ENCODE measurements at regions not wholly inside any gene's neighbourhood (a gene's known extent, or its start where the extent isn't known, plus 50 kb on each side); places are given as distances from the start of the nearest gene placed in this dataset.

DNA sequence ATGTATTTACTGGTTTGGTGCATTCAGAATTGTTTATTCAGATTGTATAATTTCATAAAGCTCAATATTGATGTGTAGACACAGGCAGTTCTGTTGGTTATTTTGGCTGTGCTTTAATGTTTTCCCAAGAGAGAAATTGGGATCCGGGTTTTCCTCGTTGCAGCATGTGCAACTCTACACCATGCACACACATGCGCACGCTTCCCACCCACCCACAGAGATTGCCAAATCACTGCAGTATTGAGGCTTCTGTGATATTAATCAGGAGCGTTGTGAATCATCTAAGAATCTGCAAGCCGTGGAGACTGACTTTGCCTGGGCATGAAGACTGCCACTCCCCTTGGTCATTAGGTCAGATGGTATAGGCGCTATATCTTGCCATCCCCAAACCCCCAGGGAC lies 571.5 kb downstream of the SLC4A3 start:
- DNase-seq (ENCODE audit: low spot score in 2 of 2), result no peak

DNA sequence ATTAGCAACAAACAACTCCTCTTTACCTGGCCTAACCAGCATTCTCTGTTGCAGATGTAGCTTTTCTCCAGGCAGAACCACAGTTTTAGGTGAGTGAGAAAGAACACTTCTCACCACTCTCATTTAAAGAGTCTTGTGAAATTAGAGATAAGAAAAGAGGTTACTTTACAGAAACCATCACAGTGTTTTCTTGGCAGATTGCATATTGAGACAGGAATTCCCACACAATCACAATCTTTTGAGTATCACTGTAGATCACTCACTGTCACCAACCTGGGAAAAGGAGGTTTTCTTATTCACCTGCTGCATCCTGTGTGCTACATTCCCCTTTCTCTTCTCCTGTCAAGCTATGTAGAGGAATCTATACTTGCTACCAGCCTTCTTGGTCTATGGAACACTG lies 574.6 kb downstream of the SLC4A3 start:
- H3K36me3 ChIP-seq, result no peaks in the 10 kb centered on the region
- no peak overlapping the region for H3K4me3 ChIP-seq
- TF ChIP-seq, protein P1, sequence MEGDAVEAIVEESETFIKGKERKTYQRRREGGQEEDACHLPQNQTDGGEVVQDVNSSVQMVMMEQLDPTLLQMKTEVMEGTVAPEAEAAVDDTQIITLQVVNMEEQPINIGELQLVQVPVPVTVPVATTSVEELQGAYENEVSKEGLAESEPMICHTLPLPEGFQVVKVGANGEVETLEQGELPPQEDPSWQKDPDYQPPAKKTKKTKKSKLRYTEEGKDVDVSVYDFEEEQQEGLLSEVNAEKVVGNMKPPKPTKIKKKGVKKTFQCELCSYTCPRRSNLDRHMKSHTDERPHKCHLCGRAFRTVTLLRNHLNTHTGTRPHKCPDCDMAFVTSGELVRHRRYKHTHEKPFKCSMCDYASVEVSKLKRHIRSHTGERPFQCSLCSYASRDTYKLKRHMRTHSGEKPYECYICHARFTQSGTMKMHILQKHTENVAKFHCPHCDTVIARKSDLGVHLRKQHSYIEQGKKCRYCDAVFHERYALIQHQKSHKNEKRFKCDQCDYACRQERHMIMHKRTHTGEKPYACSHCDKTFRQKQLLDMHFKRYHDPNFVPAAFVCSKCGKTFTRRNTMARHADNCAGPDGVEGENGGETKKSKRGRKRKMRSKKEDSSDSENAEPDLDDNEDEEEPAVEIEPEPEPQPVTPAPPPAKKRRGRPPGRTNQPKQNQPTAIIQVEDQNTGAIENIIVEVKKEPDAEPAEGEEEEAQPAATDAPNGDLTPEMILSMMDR (IDR thresholded peaks at IDR 0.05), result no peak
- H3K4me1 ChIP-seq, result peaks cover 0 to 2% of the 10 kb centered on the region in 2 donors
- no peak overlapping the region for H3K27ac ChIP-seq
- no peaks in the 10 kb centered on the region for H3K9me3 ChIP-seq
- H3K27me3 ChIP-seq, result no peaks in the 10 kb centered on the region
- no peak for DNase-seq (ENCODE audit: low spot score in 2 of 2)
- intact Hi-C loops (cut with DNase I), result no loop called here

More for the DNA sequence above, 571.5 kb downstream of the SLC4A3 start:
- Histone ChIP-seq H3K27me3 (no peaks in the 10 kb centered on the region), H3K27ac (no peak overlapping the region), H3K4me1 (peaks cover 0 to 2% of the 10 kb centered on the region in 2 donors), H3K9me3 (no peaks in the 10 kb centered on the region), H3K4me3 (no peak overlapping the region), H3K36me3 (no peaks in the 10 kb centered on the region)
- intact Hi-C loops (cut with DNase I), result no loop called here
- TF ChIP-seq, protein P1 (IDR thresholded peaks at IDR 0.05), result no peak

DNA sequence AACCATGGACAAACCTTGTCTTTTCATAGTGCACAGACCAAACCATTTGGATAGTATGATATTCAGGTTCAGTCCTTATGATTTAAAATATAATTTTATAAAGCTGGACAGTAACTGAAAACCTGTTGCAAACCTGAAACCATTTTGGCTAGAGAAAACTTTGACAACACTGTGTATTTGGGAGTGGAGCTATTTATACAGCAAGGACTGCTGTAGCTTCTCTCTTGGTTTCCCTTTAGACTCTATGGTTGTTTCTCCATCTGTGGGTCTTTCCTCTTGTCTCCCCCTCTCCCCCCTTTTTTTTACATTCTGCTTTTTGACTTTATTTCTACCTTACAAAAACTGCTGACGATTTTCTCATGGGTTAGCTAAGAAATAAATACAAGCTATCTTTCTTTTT lies 581.7 kb downstream of the SLC4A3 start:
- no peaks in the 10 kb centered on the region for H3K36me3 ChIP-seq
- DNase-seq (ENCODE audit: low spot score in 2 of 2), result no peak
- intact Hi-C loops (cut with DNase I), result no loop called here
- no peak overlapping the region for H3K27ac ChIP-seq
- H3K9me3 ChIP-seq, result no peaks in the 10 kb centered on the region
- H3K4me3 ChIP-seq, result no peak overlapping the region
- H3K4me1 ChIP-seq, result no peaks in the 10 kb centered on the region
- TF ChIP-seq, protein P1 (IDR thresholded peaks at IDR 0.05), result no peak
- H3K27me3 ChIP-seq, result no peaks in the 10 kb centered on the region

DNA sequence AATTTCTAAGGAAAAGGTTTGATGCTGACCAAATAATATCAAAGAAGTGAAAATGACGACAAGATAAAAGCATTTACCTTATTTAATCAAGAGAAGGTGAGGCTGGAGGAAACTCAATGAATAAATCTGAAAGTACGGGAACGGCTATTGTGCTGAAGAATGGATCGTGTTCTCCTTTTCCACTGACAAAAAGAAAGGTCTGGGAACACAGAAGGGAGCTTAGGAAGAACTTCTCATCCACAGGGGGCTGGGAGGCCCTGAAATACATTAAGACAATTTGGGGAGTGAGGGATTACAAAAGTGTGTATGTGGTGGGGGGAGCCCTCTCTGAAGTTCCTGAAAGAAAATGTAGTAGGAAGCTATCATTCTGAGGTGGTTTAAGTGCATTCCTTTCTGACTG lies 582.3 kb downstream of the SLC4A3 start:
- TF ChIP-seq, protein P1 (IDR thresholded peaks at IDR 0.05), result no peak
- intact Hi-C loops (cut with DNase I), result no loop called here

DNA sequence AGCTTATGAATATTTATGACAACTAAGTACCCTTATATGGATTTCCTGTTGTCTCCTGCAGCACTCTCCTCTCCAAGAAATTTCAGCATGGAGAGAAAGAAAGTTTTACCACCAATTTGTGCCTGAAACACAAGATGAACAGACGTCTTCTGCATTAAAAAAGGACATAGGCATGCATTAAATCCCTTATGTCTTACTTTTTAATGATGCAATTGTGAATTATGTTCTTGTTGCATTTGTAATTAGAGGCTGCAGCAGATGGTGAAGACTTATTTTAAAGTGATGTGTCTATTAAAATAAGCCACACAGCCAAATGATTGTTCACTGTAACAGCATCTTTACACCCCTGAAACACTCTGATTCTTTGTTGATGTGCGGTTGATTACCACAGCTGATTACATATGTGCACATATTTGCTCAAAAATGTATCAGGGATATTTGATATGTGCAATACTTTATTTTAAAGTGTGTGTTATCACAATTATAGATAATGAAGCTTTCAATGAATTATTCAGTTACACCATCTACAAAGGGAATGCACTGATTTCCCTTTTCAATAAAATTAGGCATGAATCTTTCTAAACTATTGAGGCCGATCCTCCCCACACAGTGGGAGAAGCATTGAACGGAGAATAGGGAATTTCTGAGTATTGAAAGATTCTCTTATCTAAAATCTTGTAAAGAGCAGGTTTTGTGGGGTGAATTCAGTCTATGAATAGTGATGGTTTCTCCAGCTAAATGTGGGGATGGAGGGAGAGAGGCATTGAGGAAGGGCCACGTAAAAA lies 585.1 kb downstream of the SLC4A3 start:
- intact Hi-C loops (cut with DNase I), result no loop called here
- Histone ChIP-seq H3K4me3 (no peak overlapping the region), H3K27me3 (no peaks in the 10 kb centered on the region), H3K4me1 (no peaks in the 10 kb centered on the region), H3K36me3 (no peaks in the 10 kb centered on the region), H3K27ac (no peak overlapping the region), H3K9me3 (no peaks in the 10 kb centered on the region)
- no peak for DNase-seq (ENCODE audit: low spot score in 2 of 2)
- TF ChIP-seq, protein P1 (IDR thresholded peaks at IDR 0.05), result no peak

More for the DNA sequence above, 582.3 kb downstream of the SLC4A3 start:
- DNase-seq (ENCODE audit: low spot score in 2 of 2), result no peak
- no peaks in the 10 kb centered on the region for H3K27me3 ChIP-seq
- no peaks in the 10 kb centered on the region for H3K4me1 ChIP-seq
- no peaks in the 10 kb centered on the region for H3K9me3 ChIP-seq
- no peak overlapping the region for H3K27ac ChIP-seq
- no peak overlapping the region for H3K4me3 ChIP-seq
- H3K36me3 ChIP-seq, result no peaks in the 10 kb centered on the region

Data from ascending aorta (tissue), 2 donors.